AG04449 (cell line): ENCODE measurements at regions not wholly inside any gene's neighbourhood (a gene's known extent, or its start where the extent isn't known, plus 50 kb on each side); places are given as distances from the start of the nearest gene placed in this dataset.

ENCODE experiments used
- CTCF ChIA-PET: fragments of 350-600 bp; formaldehyde crosslinking; extraction: SDS; loops from one replicate; lab custom pipeline; 2021; ENCODE audit warnings: antibody characterized with exemption; lab: Yijun Ruan, JAX
- POLR2A ChIA-PET: fragments of 400-600, 350-600 bp; formaldehyde crosslinking; extraction: SDS; loops from one replicate; lab custom pipeline; 2020; ENCODE audit warnings: antibody characterized with exemption, inconsistent platforms; lab: Yijun Ruan, JAX
- DNase-seq: peaks from one replicate; pipeline ENCODE4 v3.0.0-alpha.2; 2010; ENCODE audit warnings: low read depth, low spot score
- H3K4me3 ChIP-seq: 2 replicates; pipeline ENCODE4 v1.5.1; 2011; ENCODE audit warnings: low read depth, mild to moderate bottlenecking, control low read depth, low read length
- CTCF ChIP-seq: IDR thresholded peaks from one replicate; pipeline ENCODE4 v1.5.1; 2011; ENCODE audit warnings: mild to moderate bottlenecking, moderate library complexity, low read length, control low read depth, inconsistent platforms; ENCODE audit not compliant: insufficient read depth; ENCODE audit errors: missing control alignments

GRCh38 chr15:95760508-95760907 is 570.0 kb upstream of the NR2F2 start:
- no peak overlapping the region for H3K4me3 ChIP-seq
- DNase-seq, result no peak
- ChIA-PET CTCF (no interaction called here), POLR2A (no interaction called here)
- TF ChIP-seq CTCF, result no peak

GRCh38 chr15:95761501-95762165 is 568.9 kb upstream of the NR2F2 start:
- DNase-seq, result no peak
- H3K4me3 ChIP-seq, result no peak overlapping the region
- TF ChIP-seq CTCF, result no peak
- ChIA-PET POLR2A (no interaction called here), CTCF (no interaction called here)

DNA sequence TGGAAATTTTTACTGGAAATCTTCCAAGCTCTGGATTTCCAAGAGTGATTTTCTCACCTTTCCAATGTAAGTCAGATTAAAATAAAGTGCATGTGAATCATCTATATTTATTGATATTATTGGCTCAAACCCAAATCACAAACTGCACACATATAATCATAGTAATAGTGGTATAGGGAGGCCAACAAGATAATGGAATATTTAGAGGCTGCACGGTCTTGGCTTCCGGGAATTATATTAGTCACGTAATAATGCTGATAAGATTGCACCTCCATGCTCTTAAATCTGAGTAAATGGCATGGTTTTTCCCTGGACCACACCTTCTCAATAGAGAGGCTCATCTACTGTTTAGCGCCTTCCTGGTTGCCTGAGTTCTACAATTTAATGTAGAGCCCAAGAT is 567.1 kb upstream of the NR2F2 start:
- H3K4me3 ChIP-seq, result no peak overlapping the region
- POLR2A ChIA-PET, result no interaction called here
- no peak for DNase-seq
- no peak for TF ChIP-seq CTCF
- CTCF ChIA-PET, result no interaction called here

DNA sequence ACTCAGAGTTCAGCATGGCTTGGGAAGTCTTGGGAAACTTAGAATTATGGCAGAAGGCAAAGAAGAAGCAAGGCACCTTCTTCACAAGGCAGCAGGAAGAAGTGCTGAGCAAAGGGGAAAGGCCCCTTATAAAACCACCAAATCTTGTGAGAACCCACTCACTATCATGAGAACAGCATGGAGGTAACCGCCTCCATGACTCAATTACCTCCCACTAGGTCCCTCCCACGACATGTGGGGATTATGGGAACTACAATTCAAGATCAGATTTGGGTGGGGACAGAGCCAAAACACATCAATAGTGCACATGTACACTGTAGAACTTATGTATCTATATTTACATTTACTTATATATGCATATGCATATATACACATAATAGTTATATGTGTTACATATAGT is 565.3 kb upstream of the NR2F2 start:
- TF ChIP-seq CTCF, result no peak
- DNase-seq, result no peak
- ChIA-PET CTCF (no interaction called here), POLR2A (no interaction called here)
- H3K4me3 ChIP-seq, result no peak overlapping the region

- TF ChIP-seq CTCF, result no peak
- POLR2A ChIA-PET, result no interaction called here
- DNase-seq, result no peak
- H3K4me3 ChIP-seq, result no peak overlapping the region
- CTCF ChIA-PET, result no interaction called here
Observed at GRCh38 chr15:95770196-95770595, 560.3 kb upstream of the NR2F2 start.

- no peak overlapping the region for H3K4me3 ChIP-seq
- POLR2A ChIA-PET, result no interaction called here
- no peak for TF ChIP-seq CTCF
- CTCF ChIA-PET, result no interaction called here
- DNase-seq, result no peak
Observed at GRCh38 chr15:95772982-95773381, 557.5 kb upstream of the NR2F2 start.
